ENCODE measurements at regions not wholly inside any gene's neighbourhood (a gene's known extent, or its start where the extent isn't known, plus 50 kb on each side); places are given as distances from the start of the nearest gene placed in this dataset.

- Histone ChIP-seq H3K9me1 (ENCODE audit: control insufficient read depth, insufficient read depth, low read length) (no peaks in the 10 kb centered on the region), H3K9me3 (replicated peaks; ENCODE audit: control insufficient read depth, insufficient read depth, low read depth, low read length) (peaks cover 27% of the 10 kb centered on the region), H3K79me2 (ENCODE audit: control insufficient read depth, insufficient read depth, low read length) (no peaks in the 10 kb centered on the region), H4K20me1 (replicated peaks; ENCODE audit: control insufficient read depth, insufficient read depth, low read length) (no peaks in the 10 kb centered on the region), H3K36me3 (ENCODE audit: control insufficient read depth, insufficient read depth, low read length) (peaks cover 4% of the 10 kb centered on the region; the same call in 1 of the 3 replicates), H3K9ac (ENCODE audit: insufficient read depth in 1 of 2, low read depth in 2 of 2, low read length in 2 of 2) (peak overlapping the region in 1 of 2 experiments; percentile 79; a peak in 1 of 4 replicates), H3K4me3 (no peak overlapping the region), H3K27ac (ENCODE audit: extremely low read depth, low read depth, low read length) (peak overlapping the region; percentile 94), H3K27me3 (ENCODE audit: control insufficient read depth in 2 of 2, insufficient read depth in 2 of 2, low read length in 2 of 2) (no peaks in the 10 kb centered on the region), H3K4me2 (ENCODE audit: insufficient read depth, low read length) (peak overlapping the region; percentile 10; the same call in 1 of the 2 replicates), H2AFZ (ENCODE audit: low read depth, low read length) (peak overlapping the region; percentile 52), H3K4me1 (replicated peaks in 1 of 2; ENCODE audit: control insufficient read depth in 2 of 2, insufficient read depth in 2 of 2, low read length in 2 of 2) (peaks cover 24% of the 10 kb centered on the region in 2 experiments; a peak in 4 of 5 replicates)
- POLR2A ChIA-PET = interaction anchor here (0.6 to 4.8 kb wide), 5 partner anchors 9 to 1321 kb away, joined by 3 to 57 read pairs (median 3); no protein-coding TSS in a partner anchor
- no peak for ATAC-seq
- peak in 2 of 4 experiments; percentile 47 to 56 for DNase-seq (ENCODE audit: extremely low read depth in 1 of 4, low spot score in 3 of 4)
- in situ Hi-C loops (cut with MboI) (no loop called here), intact Hi-C loops (cut with micrococcal nuclease) (loop anchor here (5.0 kb wide), 3 partner anchors 47 to 147 kb away; no protein-coding TSS in a partner anchor)
- peak; percentile 56 for FAIRE-seq
- 50% methylated on average over 2 of the region's 2 CpGs for WGBS (ENCODE audit: insufficient coverage, low coverage, missing lambda C conversion rate)
- CTCF ChIA-PET (ENCODE audit: low intra/inter-chr PET ratio) = no interaction called here
- BruUV-seq (replicated peaks) = no TSS peak
- TF ChIP-seq SOX6 (IDR thresholded peaks at IDR 0.05) = 0 out of 2 replicates have a peak, but pooled peaks have one; percentile 10
- TF ChIP-seq ESRRA (IDR thresholded peaks at IDR 0.05; ENCODE audit: borderline replicate concordance, low read depth) = no peak
- peak; percentile 76 for TF ChIP-seq ZNF592 (IDR thresholded peaks at IDR 0.05)
- no peak for TF ChIP-seq NFIX (CRISPR knock-in tag; IDR thresholded peaks at IDR 0.05; ENCODE audit: low read depth)
- no peak for TF ChIP-seq MECOM (CRISPR knock-in tag; IDR thresholded peaks at IDR 0.05)
- no peak for TF ChIP-seq ZKSCAN8 (CRISPR knock-in tag; IDR thresholded peaks at IDR 0.05)
- TF ChIP-seq ERF (CRISPR knock-in tag; IDR thresholded peaks at IDR 0.05) = no peak
- TF ChIP-seq ZNF609 (CRISPR knock-in tag; IDR thresholded peaks at IDR 0.05; ENCODE audit: borderline replicate concordance) = 0 out of 2 replicates have a peak, but pooled peaks have one; percentile 42
- 0 out of 2 replicates have a peak, but pooled peaks have one; percentile 40 for TF ChIP-seq CREM (IDR thresholded peaks at IDR 0.05; ENCODE audit: low read depth)
- TF ChIP-seq E2F6 (IDR thresholded peaks at IDR 0.05; ENCODE audit: borderline replicate concordance in 1 of 2, extremely low read depth in 1 of 2, insufficient read depth in 1 of 2, insufficient read length in 1 of 2, low read depth in 1 of 2, low read length in 1 of 2, poor library complexity in 1 of 2, severe bottlenecking in 1 of 2) = no peak
- TF ChIP-seq NFRKB (IDR thresholded peaks at IDR 0.05; ENCODE audit: low read depth) = no peak
- no peak for TF ChIP-seq KHSRP (IDR thresholded peaks at IDR 0.05)
Observed at GRCh38 chr6:11930240-11930639, 81.9 kb upstream of the HIVEP1 start.

Data from K562 (cell line).